GM12878 (cell line): ENCODE measurements at regions not wholly inside any gene's neighbourhood (a gene's known extent, or its start where the extent isn't known, plus 50 kb on each side); places are given as distances from the start of the nearest gene placed in this dataset.

Experiments
- CEBPB ChIP-seq, 2 experiments: fragments of 150-350 bp in 1 of 2; IDR thresholded peaks; 2 replicates each; pipeline ENCODE4 v1.6.1; 2012 to 2014; ENCODE audit warnings: low read depth in 2 of 2, low read length in 2 of 2, borderline replicate concordance in 1 of 2, inconsistent platforms in 1 of 2
- IKZF1 ChIP-seq: fragments of 450-650 bp; conservative IDR thresholded peaks from 2 replicates; pipeline ENCODE4 v1.6.1; 2017; ENCODE audit warnings: antibody characterized with exemption, mild to moderate bottlenecking
- POLR2A ChIP-seq: IDR thresholded peaks from 2 replicates; pipeline ENCODE4 v1.6.1; 2011; ENCODE audit warnings: low read depth, mild to moderate bottlenecking, low read length
- POLR2AphosphoS5 ChIP-seq: IDR thresholded peaks from 2 replicates; pipeline ENCODE4 v1.6.1; 2011; ENCODE audit warnings: mild to moderate bottlenecking, low read length, inconsistent platforms
- ZNF207 ChIP-seq: fragments of 450-650 bp; IDR thresholded peaks from 2 replicates; pipeline ENCODE4 v1.6.1; 2014; ENCODE audit warnings: antibody characterized with exemption, mild to moderate bottlenecking, borderline replicate concordance
- TF ChIP-seq, protein P1 (sequence below), 3 experiments: IDR thresholded peaks in 2 of 3; conservative IDR thresholded peaks in 1 of 3; 2 replicates each; pipeline ENCODE4 v1.5.1; 2011; ENCODE audit warnings: low read depth in 3 of 3, low read length in 3 of 3, mild to moderate bottlenecking in 3 of 3, control low read depth in 2 of 3, moderate library complexity in 2 of 3, inconsistent platforms in 1 of 3, mixed read lengths in 1 of 3; ENCODE audit not compliant: control insufficient read depth in 2 of 3, insufficient read depth in 1 of 3; ENCODE audit errors: extremely low read depth in 1 of 3

DNA sequence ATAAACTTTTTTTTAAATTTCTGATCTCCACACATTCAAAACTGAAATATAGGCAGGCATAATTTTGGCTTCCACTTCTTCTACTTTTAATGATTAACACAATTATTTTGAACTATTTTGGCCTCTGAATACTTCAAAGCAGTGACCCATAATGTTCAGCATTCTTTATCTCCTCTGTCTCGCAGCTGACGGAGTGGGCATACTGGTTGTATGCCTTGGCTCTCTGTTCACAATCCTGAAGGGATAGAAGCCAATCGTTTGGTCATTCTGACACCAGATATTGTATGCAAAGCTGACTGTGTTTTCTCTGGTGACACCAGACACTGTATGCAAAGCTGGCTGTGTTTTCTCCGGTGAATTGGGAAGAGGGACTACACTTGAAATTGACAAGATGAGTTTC is 833.0 kb downstream of the EFNB2 start:
- TF ChIP-seq IKZF1 (no peak), ZNF207 (no peak), POLR2A (no peak), POLR2AphosphoS5 (no peak), CEBPB (IDR thresholded peaks at IDR 0.05; ENCODE audit: borderline replicate concordance in 1 of 2, low read depth in 2 of 2, low read length in 2 of 2) (no peak)
- TF ChIP-seq, protein P1, sequence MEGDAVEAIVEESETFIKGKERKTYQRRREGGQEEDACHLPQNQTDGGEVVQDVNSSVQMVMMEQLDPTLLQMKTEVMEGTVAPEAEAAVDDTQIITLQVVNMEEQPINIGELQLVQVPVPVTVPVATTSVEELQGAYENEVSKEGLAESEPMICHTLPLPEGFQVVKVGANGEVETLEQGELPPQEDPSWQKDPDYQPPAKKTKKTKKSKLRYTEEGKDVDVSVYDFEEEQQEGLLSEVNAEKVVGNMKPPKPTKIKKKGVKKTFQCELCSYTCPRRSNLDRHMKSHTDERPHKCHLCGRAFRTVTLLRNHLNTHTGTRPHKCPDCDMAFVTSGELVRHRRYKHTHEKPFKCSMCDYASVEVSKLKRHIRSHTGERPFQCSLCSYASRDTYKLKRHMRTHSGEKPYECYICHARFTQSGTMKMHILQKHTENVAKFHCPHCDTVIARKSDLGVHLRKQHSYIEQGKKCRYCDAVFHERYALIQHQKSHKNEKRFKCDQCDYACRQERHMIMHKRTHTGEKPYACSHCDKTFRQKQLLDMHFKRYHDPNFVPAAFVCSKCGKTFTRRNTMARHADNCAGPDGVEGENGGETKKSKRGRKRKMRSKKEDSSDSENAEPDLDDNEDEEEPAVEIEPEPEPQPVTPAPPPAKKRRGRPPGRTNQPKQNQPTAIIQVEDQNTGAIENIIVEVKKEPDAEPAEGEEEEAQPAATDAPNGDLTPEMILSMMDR (IDR thresholded peaks at IDR 0.05 in 2 of 3, conservative IDR thresholded peaks at IDR 0.05 in 1 of 3; ENCODE audit: control insufficient read depth in 2 of 3, extremely low read depth in 1 of 3, insufficient read depth in 1 of 3, low read depth in 3 of 3, low read length in 3 of 3): no peak
